WI38 (cell line): ENCODE measurements at regions not wholly inside any gene's neighbourhood (a gene's known extent, or its start where the extent isn't known, plus 50 kb on each side); places are given as distances from the start of the nearest gene placed in this dataset.

Source experiments
- H3K4me3 ChIP-seq: 2 replicates; pipeline ENCODE4 v1.5.1; 2011; ENCODE audit warnings: low read depth, mild to moderate bottlenecking, control low read depth, low read length
- CTCF ChIP-seq: IDR thresholded peaks from 2 replicates; pipeline ENCODE4 v1.5.1; 2012; ENCODE audit warnings: low read depth, mild to moderate bottlenecking, control low read depth, low read length

GRCh38 chr2:220940646-220941045 lies 631.5 kb downstream of the EPHA4 start:
- no peak for TF ChIP-seq CTCF

DNA sequence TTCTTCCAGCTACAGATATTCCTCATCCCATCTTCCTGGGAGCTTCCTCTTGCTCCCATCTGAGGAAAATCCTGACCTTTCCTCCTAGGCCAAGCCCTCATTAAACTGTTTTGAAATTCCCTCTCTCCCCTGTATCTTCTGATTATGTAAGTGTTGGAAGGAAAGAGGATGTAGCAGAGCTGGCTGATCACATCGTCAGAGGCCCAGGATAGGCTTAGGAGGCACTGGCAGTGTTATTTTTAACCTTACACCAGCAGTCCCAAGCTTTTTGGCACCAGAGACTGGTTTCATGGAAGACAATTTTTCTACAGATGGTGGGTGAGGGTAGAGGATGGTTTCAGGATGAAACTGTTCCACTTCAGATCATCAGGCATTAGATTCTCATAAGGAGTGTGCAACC lies 630.4 kb downstream of the EPHA4 start:
- no peak for TF ChIP-seq CTCF
- H3K4me3 ChIP-seq: no peak overlapping the region

More at GRCh38 chr2:220940646-220941045, 631.5 kb downstream of the EPHA4 start:
- H3K4me3 ChIP-seq: no peak overlapping the region

DNA sequence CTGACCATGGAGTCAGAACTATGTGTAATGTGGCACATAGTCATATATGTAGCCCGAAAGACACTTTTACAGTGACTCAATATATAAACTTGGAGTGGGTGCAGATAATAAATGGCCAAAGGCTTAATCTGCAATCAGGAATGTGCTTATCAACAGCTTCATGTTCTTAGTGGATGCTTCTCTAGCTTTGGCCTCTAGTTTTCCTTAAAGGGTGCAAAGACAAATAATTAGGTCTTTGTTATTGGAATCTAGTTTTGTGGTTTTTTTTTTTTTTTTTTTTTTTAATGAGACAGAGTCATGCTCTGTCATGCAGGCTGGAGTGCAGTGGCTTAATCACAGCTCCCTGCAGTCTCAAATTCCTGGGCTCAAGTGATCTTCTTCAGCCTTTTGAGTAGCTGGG lies 625.6 kb downstream of the EPHA4 start:
- H3K4me3 ChIP-seq: no peak overlapping the region
- TF ChIP-seq CTCF: no peak

DNA sequence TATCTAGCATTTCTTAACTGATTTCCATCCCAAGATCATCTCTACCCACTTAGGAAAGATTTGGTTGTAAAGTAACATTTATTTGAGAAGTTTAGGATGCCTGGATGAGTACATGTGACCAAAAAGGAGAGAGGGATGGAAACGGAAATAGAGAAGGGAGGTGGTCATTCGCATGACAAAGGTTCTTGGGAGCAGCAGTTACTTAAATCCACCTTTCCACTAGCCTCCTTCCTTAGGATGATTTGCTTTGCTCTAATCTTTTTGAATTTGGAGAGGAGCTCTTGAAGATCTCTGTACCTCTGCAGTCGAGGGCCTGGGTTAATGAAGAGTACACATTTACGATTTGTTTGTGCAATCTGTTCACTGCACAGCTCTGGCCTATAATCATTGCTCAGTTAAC lies 623.5 kb downstream of the EPHA4 start:
- no peak overlapping the region for H3K4me3 ChIP-seq
- TF ChIP-seq CTCF: no peak

DNA sequence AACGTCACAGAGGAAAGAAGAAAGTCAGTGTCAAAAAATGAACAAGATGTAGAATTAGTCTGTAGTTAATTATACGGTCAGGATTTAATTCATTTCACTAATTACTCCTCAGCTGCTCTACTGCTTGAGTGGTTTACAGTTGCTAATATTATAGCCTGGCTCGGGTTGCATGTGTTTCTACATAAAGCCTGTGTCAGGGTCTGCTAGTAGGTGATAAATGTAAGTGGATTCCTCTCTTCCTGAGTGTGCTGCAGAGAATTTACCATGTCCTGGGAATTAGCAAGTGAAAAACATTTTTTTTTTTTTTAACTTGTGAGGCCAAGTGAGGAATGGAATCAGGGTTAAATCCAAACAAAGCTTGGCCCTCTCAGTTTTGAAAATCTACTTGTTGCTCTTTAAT lies 622.6 kb downstream of the EPHA4 start:
- H3K4me3 ChIP-seq: no peak overlapping the region
- TF ChIP-seq CTCF: no peak

GRCh38 chr2:220955776-220956175 lies 616.3 kb downstream of the EPHA4 start:
- H3K4me3 ChIP-seq: no peak overlapping the region
- no peak for TF ChIP-seq CTCF

- H3K4me3 ChIP-seq: no peak overlapping the region
These were observed 615.7 kb downstream of the EPHA4 start for GRCh38 chr2:220956429-220956828.

More at GRCh38 chr2:220956429-220956828, 615.7 kb downstream of the EPHA4 start:
- no peak for TF ChIP-seq CTCF
